KOPT-K1 (cell line): ENCODE measurements at regions not wholly inside any gene's neighbourhood (a gene's known extent, or its start where the extent isn't known, plus 50 kb on each side); places are given as distances from the start of the nearest gene placed in this dataset.
"Not testable (repeated sequence)": the region's sequence is repeated elsewhere in the genome, so short reads cannot be mapped to it uniquely, and the experiment has no call there.

Experiments
- H3K27ac ChIP-seq: fragments of 200-600 bp; sonication (generic); 2 replicates; pipeline ENCODE4 v1.5.1; 2016; ENCODE audit warnings: antibody characterized with exemption, mild to moderate bottlenecking, low read depth, low read length; ENCODE audit not compliant: poor library complexity, severe bottlenecking
- H3K36me3 ChIP-seq: fragments of 200-600 bp; sonication (generic); 2 replicates; pipeline ENCODE4 v1.5.1; 2017; ENCODE audit warnings: antibody characterized with exemption, mild to moderate bottlenecking, low read length, moderate library complexity; ENCODE audit not compliant: insufficient read depth
- H3K9me3 ChIP-seq: fragments of 200-600 bp; sonication (generic); 2 replicates; pipeline ENCODE4 v1.5.1; 2017; ENCODE audit warnings: antibody characterized with exemption, low read length, mild to moderate bottlenecking; ENCODE audit not compliant: insufficient read depth, poor library complexity, severe bottlenecking

DNA sequence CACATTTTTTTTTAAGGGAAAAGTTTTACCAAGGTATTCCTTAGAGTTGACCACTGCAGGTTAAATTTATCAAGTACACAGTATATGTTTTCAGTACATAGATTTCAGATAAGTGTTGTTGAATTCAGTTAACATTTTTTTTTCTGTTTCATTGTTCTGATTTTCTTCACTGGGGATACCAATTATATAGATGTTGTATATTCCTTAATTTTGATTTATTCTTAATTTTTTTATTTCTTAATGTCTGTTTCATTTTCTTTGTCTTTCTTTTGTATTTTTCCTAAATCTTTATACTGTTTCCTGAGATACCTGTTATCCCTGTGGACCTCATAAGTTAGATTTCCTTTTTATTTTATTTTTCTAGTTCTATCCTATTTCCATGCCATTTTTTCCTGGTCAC, 234.8 kb downstream of the TTC6 start:
- H3K36me3 ChIP-seq, result no peaks in the 10 kb centered on the region
- no peaks in the 10 kb centered on the region for H3K9me3 ChIP-seq
- H3K27ac ChIP-seq, result no peak overlapping the region

DNA sequence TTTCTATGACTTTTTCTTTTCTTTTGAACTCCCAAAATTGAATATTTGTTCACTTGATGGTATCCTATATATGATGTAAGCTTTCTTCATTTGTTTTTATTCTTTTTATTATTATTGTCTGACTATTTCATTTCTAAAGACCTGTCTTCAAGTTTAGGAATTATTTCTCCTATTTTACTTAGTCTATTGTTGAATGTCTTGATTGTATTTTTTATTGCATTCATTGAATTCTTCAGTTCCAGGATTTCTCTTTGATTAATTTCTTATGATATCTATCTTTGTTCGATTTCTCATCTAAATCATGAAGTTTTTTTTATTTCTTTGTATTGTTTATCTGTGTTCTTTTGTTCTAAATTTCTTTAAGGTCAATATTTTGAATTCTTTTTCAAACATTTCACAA, 238.8 kb downstream of the TTC6 start:
- Histone ChIP-seq H3K9me3 (no peaks in the 10 kb centered on the region), H3K36me3 (no peaks in the 10 kb centered on the region), H3K27ac (no peak overlapping the region)

DNA sequence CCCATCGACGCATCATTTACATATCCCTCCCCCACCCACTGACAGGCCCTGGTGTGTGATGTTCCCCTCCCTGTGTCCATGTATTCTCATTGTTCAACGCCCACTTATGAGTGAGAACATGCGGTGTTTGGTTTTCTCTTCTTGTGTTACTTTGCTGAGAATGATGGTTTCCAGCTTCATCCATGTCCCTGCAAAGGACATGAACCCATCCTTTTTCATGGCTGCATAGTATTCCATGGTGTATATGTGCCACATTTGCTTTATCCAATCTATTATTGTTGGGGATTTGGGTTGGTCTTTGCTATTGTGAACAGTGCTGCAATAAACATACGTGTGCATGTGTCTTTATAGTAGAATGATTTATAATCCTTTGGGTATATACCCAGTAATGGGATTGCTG, 243.3 kb downstream of the TTC6 start:
- H3K36me3 ChIP-seq, H3K9me3 ChIP-seq, H3K27ac ChIP-seq: not testable (repeated sequence)

DNA sequence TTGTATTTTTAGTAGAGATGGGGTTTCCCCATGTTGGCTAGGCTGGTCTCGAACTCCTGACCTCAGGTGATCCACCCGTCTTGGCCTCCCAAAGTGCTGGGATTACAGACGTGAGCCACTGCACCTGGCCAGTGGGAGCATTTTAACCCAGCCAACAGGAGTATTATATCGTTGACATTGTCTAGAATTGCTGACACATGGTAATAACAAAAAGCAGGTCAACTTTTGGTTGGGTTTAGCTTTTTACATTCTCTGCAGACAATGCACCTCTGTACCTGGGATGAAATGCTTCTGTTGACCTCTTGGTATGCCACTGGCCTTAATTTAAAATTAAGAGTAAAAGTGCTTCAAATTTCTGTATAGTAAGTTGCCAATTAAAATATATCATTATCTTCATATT, 245.6 kb downstream of the TTC6 start:
- H3K27ac ChIP-seq, H3K9me3 ChIP-seq, H3K36me3 ChIP-seq: not testable (repeated sequence)

DNA sequence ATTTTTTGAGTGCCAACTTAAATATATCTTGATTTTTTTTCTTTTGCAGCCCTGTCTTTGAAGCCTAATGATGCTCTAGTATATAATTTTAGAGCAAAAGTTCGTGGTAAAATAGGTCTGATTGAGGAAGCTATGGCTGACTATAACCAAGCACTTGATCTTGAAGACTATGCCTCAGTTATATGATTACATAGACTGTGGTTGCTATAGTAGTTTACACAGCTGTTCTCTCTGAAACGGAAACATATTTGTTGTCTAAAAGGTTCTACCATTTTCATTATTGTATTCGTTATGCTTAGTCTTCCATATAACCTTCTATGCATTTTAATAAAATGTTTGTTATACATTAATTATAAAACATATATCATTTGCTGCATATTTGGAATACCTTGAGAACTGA, 246.7 kb downstream of the TTC6 start:
- Histone ChIP-seq H3K27ac (no peak overlapping the region), H3K36me3 (no peaks in the 10 kb centered on the region), H3K9me3 (no peaks in the 10 kb centered on the region)

DNA sequence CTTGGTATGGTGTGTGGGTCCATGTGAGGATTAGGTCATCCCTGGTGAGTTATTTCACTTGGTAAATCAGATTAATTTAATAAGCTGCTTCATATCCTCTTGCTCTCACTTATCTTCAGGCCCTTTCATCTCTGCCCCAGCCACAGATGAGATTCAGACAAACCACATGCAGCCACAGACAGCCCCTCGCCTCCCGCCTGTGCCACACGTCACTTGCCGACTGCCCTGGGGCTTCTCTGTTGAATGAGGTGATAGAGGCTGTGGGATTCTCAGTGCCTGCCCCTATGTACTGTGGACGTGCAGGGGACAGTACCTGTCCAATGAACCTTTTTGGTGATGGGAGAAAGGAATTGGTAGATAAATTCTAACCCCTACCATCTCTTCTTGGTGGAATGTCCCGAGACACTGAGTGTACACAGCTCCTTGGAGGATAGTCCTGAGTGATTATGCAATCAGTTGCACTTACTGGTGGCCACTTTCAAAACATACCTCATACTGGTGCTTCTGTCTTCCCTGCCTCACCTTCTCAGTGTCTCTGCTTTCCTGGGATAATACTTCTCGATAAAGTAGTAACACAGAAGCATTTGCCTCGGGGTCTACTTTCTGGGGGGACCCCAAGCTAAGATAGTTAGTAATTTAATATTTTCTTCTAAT, 248.7 kb downstream of the TTC6 start:
- H3K9me3 ChIP-seq, result no peaks in the 10 kb centered on the region
- no peak overlapping the region for H3K27ac ChIP-seq

DNA sequence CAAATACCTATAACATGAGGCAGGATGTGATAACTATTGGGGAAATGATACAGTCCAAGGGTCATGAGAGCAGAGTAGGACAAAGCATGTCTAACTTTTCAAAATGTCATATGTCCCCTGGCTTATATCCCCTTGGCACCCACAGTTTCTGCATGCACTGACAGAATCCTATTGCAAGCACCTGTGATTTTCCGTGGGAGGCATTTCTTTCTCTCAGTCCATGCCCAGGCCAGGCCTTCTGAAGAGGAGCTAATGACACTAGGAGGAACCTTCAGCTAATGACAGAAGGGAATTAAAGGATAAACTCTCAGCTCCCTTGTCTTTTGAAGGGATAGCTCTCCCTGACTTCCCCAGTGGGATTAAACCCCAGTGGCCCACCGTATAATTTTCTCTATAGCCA, 249.2 kb downstream of the TTC6 start:
- no peaks in the 10 kb centered on the region for H3K36me3 ChIP-seq
- H3K9me3 ChIP-seq, result no peaks in the 10 kb centered on the region
- H3K27ac ChIP-seq, result no peak overlapping the region

More for the DNA sequence above, 248.7 kb downstream of the TTC6 start:
- H3K36me3 ChIP-seq, result no peaks in the 10 kb centered on the region

DNA sequence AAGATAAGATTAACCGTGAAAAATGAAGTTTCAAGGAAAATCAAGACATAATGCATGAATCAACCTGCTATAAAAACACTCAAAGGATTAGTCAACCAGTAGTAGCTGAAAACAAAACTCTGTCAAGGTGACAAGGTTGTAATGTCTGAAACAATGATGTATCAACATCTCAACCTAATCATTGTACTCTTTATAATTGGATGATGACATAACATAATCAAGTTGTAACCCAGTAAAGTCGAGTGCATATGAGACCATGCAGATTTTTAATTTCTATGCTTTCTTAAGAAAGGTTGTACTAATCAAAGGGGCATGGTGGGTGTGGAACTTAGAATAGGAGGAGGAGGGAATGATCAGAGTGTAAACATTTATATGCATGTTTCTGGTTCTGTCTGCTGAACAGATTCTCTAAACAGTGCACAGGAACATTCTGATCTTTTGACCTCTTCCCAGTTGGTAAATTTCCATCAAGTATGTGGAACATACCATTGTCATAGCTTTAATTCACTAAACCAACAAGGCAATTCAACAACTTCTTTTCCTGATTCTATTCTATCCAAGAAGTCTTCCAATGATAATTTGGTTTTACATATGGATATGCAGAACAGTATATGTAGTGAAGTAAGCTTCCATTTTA, 253.7 kb downstream of the TTC6 start:
- no peaks in the 10 kb centered on the region for H3K9me3 ChIP-seq
- no peaks in the 10 kb centered on the region for H3K36me3 ChIP-seq
- no peak overlapping the region for H3K27ac ChIP-seq

DNA sequence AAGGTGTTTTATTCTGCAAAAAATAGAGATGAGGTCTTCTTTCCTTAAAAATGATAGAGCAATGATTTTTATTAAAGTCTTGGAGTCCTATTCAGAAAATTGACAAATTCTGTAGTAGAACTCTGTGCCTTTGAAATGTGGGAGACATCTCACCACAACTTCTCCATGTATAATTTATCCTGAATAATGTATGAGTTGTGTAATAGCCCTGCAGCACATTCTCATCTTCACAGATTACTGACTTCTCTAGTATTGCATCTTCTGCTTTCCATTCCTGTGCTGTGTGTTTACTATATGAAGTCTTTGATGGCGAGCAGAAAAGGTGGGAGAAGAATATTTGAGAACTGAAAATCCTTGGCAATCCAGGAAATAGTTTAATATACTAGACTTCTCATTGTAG, 255.6 kb downstream of the TTC6 start:
- no peak overlapping the region for H3K27ac ChIP-seq
- H3K9me3 ChIP-seq, result no peaks in the 10 kb centered on the region

DNA sequence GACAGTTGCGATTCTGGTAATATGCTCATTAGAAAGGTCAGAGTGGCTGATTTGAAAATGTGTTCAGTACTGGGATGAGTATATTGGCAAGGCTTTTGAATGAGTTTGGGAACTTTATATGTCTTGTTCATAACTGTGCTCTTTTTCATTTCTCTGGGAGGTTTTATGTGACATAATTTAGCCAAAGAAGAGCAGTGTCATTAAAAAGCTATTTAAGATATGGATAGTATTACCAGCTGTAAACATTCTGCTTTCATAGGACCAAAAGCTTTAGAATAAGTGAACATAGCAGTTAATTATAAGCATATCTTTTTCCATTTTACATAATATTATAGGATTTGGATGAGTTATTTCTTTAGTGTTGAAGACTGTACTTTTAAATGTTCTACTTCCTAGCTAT, 260.4 kb downstream of the TTC6 start:
- Histone ChIP-seq H3K27ac (no peak overlapping the region), H3K36me3 (no peaks in the 10 kb centered on the region), H3K9me3 (no peaks in the 10 kb centered on the region)

More for the DNA sequence above, 255.6 kb downstream of the TTC6 start:
- no peaks in the 10 kb centered on the region for H3K36me3 ChIP-seq

DNA sequence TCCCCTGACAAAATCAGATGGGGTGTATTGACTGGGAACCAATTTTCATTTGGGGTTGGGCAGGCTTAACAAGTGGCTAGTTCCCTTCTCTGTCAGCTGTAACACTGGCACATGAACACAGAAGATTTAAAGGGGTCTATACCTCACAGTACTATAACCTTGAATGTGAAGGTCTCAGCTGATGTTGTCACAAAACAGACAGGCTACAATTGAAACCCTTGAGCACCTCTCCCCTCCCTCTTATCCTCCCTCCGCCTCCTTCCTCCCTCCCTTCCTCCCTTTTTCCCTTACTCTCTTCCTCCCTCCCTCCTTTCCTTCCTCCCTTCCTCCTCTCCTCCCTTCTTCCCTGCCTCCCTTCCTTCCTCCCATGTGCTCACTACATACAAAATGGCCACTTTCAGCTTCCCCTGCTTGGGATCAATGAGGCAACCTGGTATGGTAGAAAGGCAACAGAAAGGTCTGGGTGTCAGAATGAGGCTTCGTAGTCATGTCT, 262.4 kb downstream of the TTC6 start:
- H3K27ac ChIP-seq, result no peak overlapping the region
- no peaks in the 10 kb centered on the region for H3K36me3 ChIP-seq
- no peaks in the 10 kb centered on the region for H3K9me3 ChIP-seq

DNA sequence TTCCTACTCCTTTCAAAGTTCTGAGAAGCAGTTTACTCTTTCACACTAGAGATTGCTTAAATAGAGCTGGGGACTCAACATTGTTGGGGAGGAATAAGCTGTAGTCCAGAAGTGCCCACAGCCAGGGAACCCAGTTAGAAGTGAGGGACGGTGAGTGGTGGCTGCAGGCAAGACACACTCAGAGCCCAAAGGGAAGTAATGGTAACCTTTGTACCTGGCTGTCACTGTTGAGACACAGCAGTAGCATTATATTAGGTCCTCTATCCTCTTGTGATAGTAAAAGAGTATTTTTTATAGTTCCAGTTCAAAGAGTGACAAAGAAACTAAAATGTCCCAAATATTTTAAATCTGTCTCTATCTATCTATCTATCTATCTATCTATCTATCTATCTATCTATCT, 263.3 kb downstream of the TTC6 start:
- Histone ChIP-seq H3K36me3 (no peaks in the 10 kb centered on the region), H3K9me3 (no peaks in the 10 kb centered on the region), H3K27ac (no peak overlapping the region)

DNA sequence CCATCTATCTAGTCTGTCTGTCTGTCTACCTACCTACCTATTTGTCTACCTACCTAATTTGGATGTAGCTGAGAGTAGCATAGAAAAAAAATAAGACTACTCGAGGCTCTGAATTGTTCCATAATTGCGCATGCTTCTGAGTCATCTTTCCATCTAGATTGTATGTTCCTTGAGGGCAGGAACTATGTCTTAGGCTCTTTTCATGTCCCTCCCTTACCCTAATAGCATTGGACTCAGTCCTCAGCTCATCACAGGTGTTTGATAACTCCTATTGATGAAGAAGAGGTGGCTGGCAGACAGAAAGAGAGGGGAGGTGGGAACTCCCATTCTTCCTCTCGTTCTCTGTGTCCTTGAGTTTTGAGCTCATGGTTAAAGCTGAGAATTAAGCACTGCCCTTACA, 263.7 kb downstream of the TTC6 start:
- Histone ChIP-seq H3K9me3 (no peaks in the 10 kb centered on the region), H3K27ac (no peak overlapping the region), H3K36me3 (no peaks in the 10 kb centered on the region)

DNA sequence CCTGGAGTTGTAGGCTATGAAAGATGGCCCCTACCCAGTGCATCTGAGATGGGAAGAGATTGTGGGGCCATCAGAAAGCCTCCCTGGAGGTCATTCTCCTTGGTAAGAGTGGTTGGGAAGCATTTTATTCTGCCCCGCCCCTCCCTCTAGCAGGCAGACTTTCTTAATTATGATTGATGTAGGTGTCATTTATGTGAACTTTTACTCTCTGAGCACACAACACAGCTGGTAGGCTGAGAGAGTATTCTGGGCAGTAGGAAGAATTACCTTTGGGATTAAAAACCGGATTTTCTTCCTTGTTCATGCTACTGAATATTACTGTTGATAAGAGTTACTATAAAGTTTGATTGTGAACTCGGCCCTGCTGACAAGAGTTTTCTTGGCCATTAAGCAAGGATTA, 266.8 kb downstream of the TTC6 start:
- H3K9me3 ChIP-seq, result no peaks in the 10 kb centered on the region
- H3K27ac ChIP-seq, result no peak overlapping the region
- H3K36me3 ChIP-seq, result no peaks in the 10 kb centered on the region

DNA sequence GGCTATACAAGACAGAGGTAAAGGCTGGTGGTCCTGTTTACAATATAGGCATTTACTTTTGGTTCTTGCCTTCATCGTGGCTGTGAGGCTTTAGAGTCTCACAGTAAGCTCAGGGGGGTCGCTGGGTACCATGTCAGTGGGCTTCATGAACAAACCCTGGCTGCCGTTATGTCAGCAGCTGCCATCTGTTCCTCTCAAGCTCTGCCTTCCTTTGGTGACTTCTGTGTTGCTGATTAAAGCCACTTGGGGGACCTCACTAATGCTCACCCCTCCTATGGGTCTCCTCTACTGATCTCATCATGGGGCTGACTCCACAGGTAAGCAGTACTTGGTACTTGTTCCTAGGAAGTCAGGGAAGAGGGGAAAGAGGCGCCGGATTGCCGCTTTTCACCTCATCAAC, 268.7 kb downstream of the TTC6 start:
- no peaks in the 10 kb centered on the region for H3K36me3 ChIP-seq
- H3K27ac ChIP-seq, result no peak overlapping the region
- no peaks in the 10 kb centered on the region for H3K9me3 ChIP-seq
